OCI-LY7 (cell line): ENCODE measurements at regions not wholly inside any gene's neighbourhood (a gene's known extent, or its start where the extent isn't known, plus 50 kb on each side); places are given as distances from the start of the nearest gene placed in this dataset.

Experiments used
- CTCF ChIP-seq: fragments of 200-600 bp; sonication (generic); conservative IDR thresholded peaks from 2 replicates; pipeline ENCODE4 v1.5.1; 2014; ENCODE audit warnings: mild to moderate bottlenecking, antibody characterized with exemption, low read length, moderate library complexity, mixed read lengths
- EZH2phosphoT487 ChIP-seq: fragments of 200-600 bp; sonication (generic); IDR thresholded peaks from 2 replicates; pipeline ENCODE4 v1.6.1; 2018; ENCODE audit warnings: low read depth, borderline replicate concordance, mild to moderate bottlenecking, mixed run types, antibody characterized with exemption, low read length, moderate library complexity, mixed read lengths

DNA sequence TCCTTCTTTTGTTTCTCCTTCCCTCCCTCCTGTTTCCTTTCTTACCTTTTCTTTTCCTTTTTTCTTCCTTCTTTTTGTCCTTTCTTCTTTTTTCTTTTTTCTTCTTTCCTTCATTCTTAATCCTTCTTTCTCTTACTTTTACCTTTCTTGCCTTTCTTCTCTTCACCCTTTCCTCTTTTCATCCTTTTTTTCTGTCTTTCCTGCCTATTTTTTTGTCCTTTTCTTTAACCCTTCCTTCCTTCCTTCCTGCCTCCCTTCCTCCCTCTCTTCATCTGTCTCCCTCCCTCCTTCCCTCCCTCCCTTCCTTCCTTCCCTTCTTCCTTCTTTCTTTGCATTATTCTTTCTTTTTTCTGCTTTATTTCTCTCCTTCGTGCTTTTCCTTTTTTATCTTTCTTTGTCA is 160.7 kb downstream of the AXIN2 start:
- no peak for TF ChIP-seq EZH2phosphoT487
- TF ChIP-seq CTCF: no peak
